ENCODE measurements at regions not wholly inside any gene's neighbourhood (a gene's known extent, or its start where the extent isn't known, plus 50 kb on each side); places are given as distances from the start of the nearest gene placed in this dataset.
"Not testable (repeated sequence)": the region's sequence is repeated elsewhere in the genome, so short reads cannot be mapped to it uniquely, and the experiment has no call there.

DNA sequence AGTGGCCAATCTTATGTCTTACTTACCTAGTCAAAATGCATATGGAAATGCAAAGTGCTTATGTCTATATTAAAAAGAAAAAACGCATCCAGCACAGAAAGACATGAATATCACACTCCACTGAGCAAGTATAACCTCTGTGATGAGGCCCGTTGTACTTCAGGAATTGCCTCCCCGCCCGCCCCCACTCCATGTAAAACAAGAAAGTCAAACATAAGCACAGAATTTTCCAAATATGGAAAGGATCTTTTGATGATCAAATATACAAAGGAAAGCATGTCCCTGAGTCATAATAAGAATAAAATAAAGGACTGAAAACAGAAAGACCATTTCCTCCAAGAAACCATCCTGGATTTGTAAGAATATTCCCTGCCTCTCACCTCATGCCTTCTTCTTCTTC, 229.1 kb downstream of the BAMBI start:
- no peaks in the 10 kb centered on the region for H3K36me3 ChIP-seq
- no peak overlapping the region for H3K27ac ChIP-seq
- no peak for DNase-seq
- H3K9me3 ChIP-seq = no peaks in the 10 kb centered on the region
- WGBS, 3 donors = 56 to 59% (median 56%) methylated on average over 4 of the region's 4 CpGs
- no peaks in the 10 kb centered on the region for H3K4me1 ChIP-seq (ENCODE audit: insufficient read depth)
- H3K4me3 ChIP-seq = no peak overlapping the region
- no peaks in the 10 kb centered on the region for H3K27me3 ChIP-seq
- intact Hi-C loops (cut with DNase I) = no loop called here
- TF ChIP-seq, protein P1, sequence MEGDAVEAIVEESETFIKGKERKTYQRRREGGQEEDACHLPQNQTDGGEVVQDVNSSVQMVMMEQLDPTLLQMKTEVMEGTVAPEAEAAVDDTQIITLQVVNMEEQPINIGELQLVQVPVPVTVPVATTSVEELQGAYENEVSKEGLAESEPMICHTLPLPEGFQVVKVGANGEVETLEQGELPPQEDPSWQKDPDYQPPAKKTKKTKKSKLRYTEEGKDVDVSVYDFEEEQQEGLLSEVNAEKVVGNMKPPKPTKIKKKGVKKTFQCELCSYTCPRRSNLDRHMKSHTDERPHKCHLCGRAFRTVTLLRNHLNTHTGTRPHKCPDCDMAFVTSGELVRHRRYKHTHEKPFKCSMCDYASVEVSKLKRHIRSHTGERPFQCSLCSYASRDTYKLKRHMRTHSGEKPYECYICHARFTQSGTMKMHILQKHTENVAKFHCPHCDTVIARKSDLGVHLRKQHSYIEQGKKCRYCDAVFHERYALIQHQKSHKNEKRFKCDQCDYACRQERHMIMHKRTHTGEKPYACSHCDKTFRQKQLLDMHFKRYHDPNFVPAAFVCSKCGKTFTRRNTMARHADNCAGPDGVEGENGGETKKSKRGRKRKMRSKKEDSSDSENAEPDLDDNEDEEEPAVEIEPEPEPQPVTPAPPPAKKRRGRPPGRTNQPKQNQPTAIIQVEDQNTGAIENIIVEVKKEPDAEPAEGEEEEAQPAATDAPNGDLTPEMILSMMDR (IDR thresholded peaks at IDR 0.05) = no peak
- TF ChIP-seq POLR2A (IDR thresholded peaks at IDR 0.05) (no peak), EP300 (IDR thresholded peaks at IDR 0.05) (no peak)

DNA sequence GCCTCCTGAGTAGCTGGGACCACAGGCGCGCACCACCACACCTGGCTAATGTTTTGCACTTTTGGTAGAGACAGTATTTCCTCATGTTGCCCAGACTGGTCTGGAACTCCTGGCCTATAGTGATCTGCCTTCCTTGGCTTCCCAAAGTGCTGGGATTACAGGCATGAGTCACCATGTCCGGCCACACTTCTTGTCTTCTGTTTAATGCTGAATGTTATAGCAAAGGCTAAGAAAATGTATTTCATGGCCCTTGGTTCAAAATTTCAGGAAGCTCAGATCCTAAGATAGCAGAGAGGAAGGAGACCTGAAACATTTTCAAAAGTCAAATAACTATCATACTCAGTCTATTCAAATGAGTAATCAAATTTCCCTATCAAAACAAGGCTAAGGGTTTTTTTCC, 229.6 kb downstream of the BAMBI start:
- intact Hi-C loops (cut with DNase I) = no loop called here
- H3K27ac ChIP-seq = no peak overlapping the region
- 93 to 96% (median 94%) methylated on average over 3 of the region's 3 CpGs for WGBS, 3 donors

DNA sequence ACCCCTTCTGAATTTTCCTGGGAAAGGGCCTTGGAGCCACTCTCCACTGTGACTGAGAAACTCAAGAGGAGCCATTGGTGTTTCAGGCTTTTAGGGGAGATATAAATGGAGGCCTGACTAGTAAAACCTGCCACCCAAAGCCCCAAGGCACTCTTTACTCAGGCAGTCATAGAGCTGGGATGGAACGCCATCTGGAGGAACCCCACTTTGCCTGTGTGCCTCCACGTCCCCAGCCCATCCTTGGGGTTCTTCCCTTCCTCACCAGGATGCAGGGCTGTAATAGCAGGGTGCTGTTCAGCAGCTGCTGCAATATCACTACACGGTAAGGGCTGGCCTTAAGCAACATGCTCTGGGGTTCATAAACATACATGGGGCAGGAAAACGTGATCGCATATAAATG, 232.6 kb downstream of the BAMBI start:
- intact Hi-C loops (cut with DNase I) = no loop called here
- Histone ChIP-seq H3K27me3 (no peaks in the 10 kb centered on the region), H3K4me3 (no peak overlapping the region), H3K4me1 (ENCODE audit: insufficient read depth) (no peaks in the 10 kb centered on the region), H3K36me3 (no peaks in the 10 kb centered on the region), H3K9me3 (no peaks in the 10 kb centered on the region), H3K27ac (no peak overlapping the region)
- DNase-seq = no peak
- 85 to 92% (median 90%) methylated on average over 5 of the region's 5 CpGs for WGBS, 3 donors
- TF ChIP-seq, protein P1 (IDR thresholded peaks at IDR 0.05) = no peak
- no peak for TF ChIP-seq EP300 (IDR thresholded peaks at IDR 0.05)

More for the DNA sequence above, 229.6 kb downstream of the BAMBI start:
- DNase-seq = no peak
- no peaks in the 10 kb centered on the region for H3K4me1 ChIP-seq (ENCODE audit: insufficient read depth)
- no peaks in the 10 kb centered on the region for H3K27me3 ChIP-seq
- no peak for TF ChIP-seq POLR2A (IDR thresholded peaks at IDR 0.05)
- TF ChIP-seq EP300 (IDR thresholded peaks at IDR 0.05) = no peak
- TF ChIP-seq, protein P1 (IDR thresholded peaks at IDR 0.05) = no peak
- no peaks in the 10 kb centered on the region for H3K36me3 ChIP-seq
- no peaks in the 10 kb centered on the region for H3K9me3 ChIP-seq
- no peak overlapping the region for H3K4me3 ChIP-seq

DNA sequence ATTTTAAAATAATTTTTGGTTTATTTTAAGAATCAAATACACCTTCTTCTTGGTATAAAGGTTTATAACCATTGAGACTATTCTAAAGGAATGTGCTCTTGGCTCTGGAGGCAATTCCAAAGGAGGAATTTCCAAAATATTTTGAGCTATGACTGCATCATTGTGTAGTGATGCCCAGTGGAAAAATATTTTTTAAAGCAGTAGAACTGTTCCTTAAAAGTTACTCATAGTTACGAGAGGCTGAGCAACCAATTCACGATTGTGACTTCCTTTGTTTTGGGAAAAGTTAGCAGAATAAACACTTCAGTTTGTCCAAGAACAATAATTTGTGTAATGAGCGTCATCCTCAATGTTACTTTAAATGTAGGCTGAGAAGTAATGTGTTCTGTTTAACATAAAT, 233.6 kb downstream of the BAMBI start:
- TF ChIP-seq, protein P1 (IDR thresholded peaks at IDR 0.05) = no peak
- TF ChIP-seq POLR2A (IDR thresholded peaks at IDR 0.05) = no peak
- TF ChIP-seq EP300 (IDR thresholded peaks at IDR 0.05) = no peak
- intact Hi-C loops (cut with DNase I) = no loop called here

DNA sequence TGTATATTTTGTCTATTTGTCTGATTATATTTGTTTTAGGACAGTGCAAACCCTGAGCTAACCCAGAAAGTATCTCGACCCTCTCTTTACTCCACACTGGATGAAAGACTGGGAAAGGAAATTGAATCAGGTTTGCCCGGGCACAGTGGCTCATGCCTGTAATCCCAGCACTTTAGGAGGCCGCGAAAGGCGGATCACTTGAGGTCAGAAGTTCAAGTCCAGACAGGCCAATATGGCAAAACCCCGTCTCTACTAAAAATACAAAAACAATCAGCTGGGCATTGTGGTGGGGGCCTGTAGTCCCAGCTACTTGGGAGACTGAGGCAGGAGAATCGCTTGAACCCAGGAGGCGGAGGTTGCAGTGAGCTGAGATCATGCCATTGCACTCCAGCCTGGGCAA, 234.2 kb downstream of the BAMBI start:
- H3K4me1 ChIP-seq (ENCODE audit: insufficient read depth); H3K27me3 ChIP-seq; intact Hi-C loops (cut with DNase I); H3K27ac ChIP-seq; H3K36me3 ChIP-seq; H3K9me3 ChIP-seq; H3K4me3 ChIP-seq; DNase-seq: not testable (repeated sequence)
- 69 to 83% (median 75%) methylated on average over 8 of the region's 8 CpGs for WGBS, 3 donors

More for the DNA sequence above, 233.6 kb downstream of the BAMBI start:
- Histone ChIP-seq H3K4me1 (ENCODE audit: insufficient read depth) (no peaks in the 10 kb centered on the region), H3K27me3 (no peaks in the 10 kb centered on the region), H3K4me3 (no peak overlapping the region), H3K27ac (no peak overlapping the region), H3K9me3 (no peaks in the 10 kb centered on the region), H3K36me3 (no peaks in the 10 kb centered on the region)
- no peak for DNase-seq
- WGBS, 3 donors = 4 to 9% (median 6%) methylated on average over 3 of the region's 3 CpGs
